ENCODE measurements at regions not wholly inside any gene's neighbourhood (a gene's known extent, or its start where the extent isn't known, plus 50 kb on each side); places are given as distances from the start of the nearest gene placed in this dataset.
"Not testable (repeated sequence)": the region's sequence is repeated elsewhere in the genome, so short reads cannot be mapped to it uniquely, and the experiment has no call there.

GRCh38 chr22:44642096-44642644 lies 59.8 kb upstream of the PRR5 start:
- Histone ChIP-seq H3K4me3 (no peak overlapping the region), H3K9ac (ENCODE audit: insufficient read length) (no peak overlapping the region), H3K36me3 (ENCODE audit: insufficient read depth, low read length) (no peaks in the 10 kb centered on the region), H3K9me3 (ENCODE audit: low read depth, low read length) (no peaks in the 10 kb centered on the region), H3K27ac (no peak overlapping the region)
- TF ChIP-seq POLR2AphosphoS5 (IDR thresholded peaks at IDR 0.05; ENCODE audit: borderline replicate concordance, low read depth, low read length) (no peak), FOXP2 (optimal IDR thresholded peaks at IDR 0.05; ENCODE audit: control extremely low read depth, extremely low read length, insufficient read depth) (no peak), EZH2 (IDR thresholded peaks at IDR 0.05) (no peak)
- DNase-seq (ENCODE audit: low read depth, low spot score): no peak

- DNase-seq (ENCODE audit: low read depth, low spot score): no peak
- Histone ChIP-seq H3K27ac (no peak overlapping the region), H3K9ac (ENCODE audit: insufficient read length) (no peak overlapping the region), H3K4me3 (no peak overlapping the region), H3K9me3 (ENCODE audit: low read depth, low read length) (no peaks in the 10 kb centered on the region), H3K36me3 (ENCODE audit: insufficient read depth, low read length) (no peaks in the 10 kb centered on the region)
- TF ChIP-seq FOXP2 (optimal IDR thresholded peaks at IDR 0.05; ENCODE audit: control extremely low read depth, extremely low read length, insufficient read depth): no peak
These were observed 61.3 kb upstream of the PRR5 start for GRCh38 chr22:44640618-44641155.

GRCh38 chr22:44639891-44640617 lies 62.0 kb upstream of the PRR5 start:
- Histone ChIP-seq H3K36me3 (ENCODE audit: insufficient read depth, low read length) (no peaks in the 10 kb centered on the region), H3K4me3 (no peak overlapping the region), H3K9ac (ENCODE audit: insufficient read length) (no peak overlapping the region), H3K27ac (no peak overlapping the region), H3K9me3 (ENCODE audit: low read depth, low read length) (no peaks in the 10 kb centered on the region)
- TF ChIP-seq FOXP2 (optimal IDR thresholded peaks at IDR 0.05; ENCODE audit: control extremely low read depth, extremely low read length, insufficient read depth): no peak
- TF ChIP-seq EZH2 (IDR thresholded peaks at IDR 0.05): no peak
- no peak for TF ChIP-seq POLR2AphosphoS5 (IDR thresholded peaks at IDR 0.05; ENCODE audit: borderline replicate concordance, low read depth, low read length)
- DNase-seq (ENCODE audit: low read depth, low spot score): no peak

GRCh38 chr22:44638971-44639760 lies 62.8 kb upstream of the PRR5 start:
- Histone ChIP-seq H3K4me3 (no peak overlapping the region), H3K9me3 (ENCODE audit: low read depth, low read length) (no peaks in the 10 kb centered on the region), H3K9ac (ENCODE audit: insufficient read length) (no peak overlapping the region), H3K36me3 (ENCODE audit: insufficient read depth, low read length) (no peaks in the 10 kb centered on the region), H3K27ac (no peak overlapping the region)
- DNase-seq (ENCODE audit: low read depth, low spot score): no peak
- no peak for TF ChIP-seq POLR2AphosphoS5 (IDR thresholded peaks at IDR 0.05; ENCODE audit: borderline replicate concordance, low read depth, low read length)
- no peak for TF ChIP-seq FOXP2 (optimal IDR thresholded peaks at IDR 0.05; ENCODE audit: control extremely low read depth, extremely low read length, insufficient read depth)
- TF ChIP-seq EZH2 (IDR thresholded peaks at IDR 0.05): no peak

GRCh38 chr22:44636502-44637206 lies 65.3 kb upstream of the PRR5 start:
- not testable (repeated sequence) for H3K4me3 ChIP-seq; DNase-seq (ENCODE audit: low read depth, low spot score); H3K36me3 ChIP-seq (ENCODE audit: insufficient read depth, low read length)

GRCh38 chr22:44635567-44635966 lies 66.4 kb upstream of the PRR5 start:
- not testable (repeated sequence) for H3K9me3 ChIP-seq (ENCODE audit: low read depth, low read length); H3K27ac ChIP-seq; H3K36me3 ChIP-seq (ENCODE audit: insufficient read depth, low read length); H3K9ac ChIP-seq (ENCODE audit: insufficient read length); H3K4me3 ChIP-seq; DNase-seq (ENCODE audit: low read depth, low spot score)

More at GRCh38 chr22:44636502-44637206, 65.3 kb upstream of the PRR5 start:
- not testable (repeated sequence) for H3K9me3 ChIP-seq (ENCODE audit: low read depth, low read length); H3K9ac ChIP-seq (ENCODE audit: insufficient read length); H3K27ac ChIP-seq

GRCh38 chr22:44634426-44635321 lies 67.3 kb upstream of the PRR5 start:
- Histone ChIP-seq H3K9ac (ENCODE audit: insufficient read length) (no peak overlapping the region), H3K36me3 (ENCODE audit: insufficient read depth, low read length) (no peaks in the 10 kb centered on the region), H3K4me3 (no peak overlapping the region), H3K27ac (no peak overlapping the region), H3K9me3 (ENCODE audit: low read depth, low read length) (no peaks in the 10 kb centered on the region)
- TF ChIP-seq POLR2AphosphoS5 (IDR thresholded peaks at IDR 0.05; ENCODE audit: borderline replicate concordance, low read depth, low read length) (no peak), EZH2 (IDR thresholded peaks at IDR 0.05) (no peak), FOXP2 (optimal IDR thresholded peaks at IDR 0.05; ENCODE audit: control extremely low read depth, extremely low read length, insufficient read depth) (no peak)
- no peak for DNase-seq (ENCODE audit: low read depth, low spot score)
